ENCODE measurements at regions not wholly inside any gene's neighbourhood (a gene's known extent, or its start where the extent isn't known, plus 50 kb on each side); places are given as distances from the start of the nearest gene placed in this dataset.
"Not testable (repeated sequence)": the region's sequence is repeated elsewhere in the genome, so short reads cannot be mapped to it uniquely, and the experiment has no call there.

GRCh38 chr9:97140566-97140965 is 101.6 kb upstream of the CTSV start:
- no peaks in the 10 kb centered on the region for H3K27me3 ChIP-seq (ENCODE audit: control insufficient read depth in 2 of 2, insufficient read depth in 2 of 2, low read length in 2 of 2)
- H3K4me3 Mint-ChIP-seq, result no peak overlapping the region
- peaks cover 0 to 9% (median 0%) of the 10 kb centered on the region in 5 donors for H3K27me3 Mint-ChIP-seq
- no peaks in the 10 kb centered on the region for H3K4me1 ChIP-seq (ENCODE audit: control insufficient read depth in 2 of 2, insufficient read depth in 2 of 2, low read length in 2 of 2)
- POLR2A ChIA-PET, result no interaction called here
- DNase-seq, result no peak
- no peaks in the 10 kb centered on the region for H3K9me3 ChIP-seq (ENCODE audit: control insufficient read depth in 2 of 3, low read length in 3 of 3)
- peaks cover 0 to 2% (median 0%) of the 10 kb centered on the region in 5 donors for H3K36me3 Mint-ChIP-seq
- ATAC-seq, result no peak
- no peaks in the 10 kb centered on the region for H3K36me3 ChIP-seq (ENCODE audit: control insufficient read depth in 2 of 3, insufficient read depth in 3 of 3, low read length in 3 of 3)
- H3K4me1 Mint-ChIP-seq, result peaks cover 0 to 1% (median 0%) of the 10 kb centered on the region in 7 donors
- H3K27ac ChIP-seq (ENCODE audit: low read depth, low read length), result no peak overlapping the region
- intact Hi-C loops (cut with micrococcal nuclease), result no loop called here
- no peak overlapping the region for H3K4me3 ChIP-seq (ENCODE audit: low read length)
- H3K9me3 Mint-ChIP-seq, result peaks cover 0 to 2% (median 0%) of the 10 kb centered on the region in 11 donors
- CTCF ChIA-PET, result no interaction called here
- no peak overlapping the region for H3K27ac Mint-ChIP-seq

GRCh38 chr9:97136421-97136820 is 97.5 kb upstream of the CTSV start:
- DNase-seq (no peak), ATAC-seq (no peak)
- peaks cover 0 to 7% (median 0%) of the 10 kb centered on the region in 5 donors for H3K27me3 Mint-ChIP-seq
- Histone ChIP-seq H3K4me1 (ENCODE audit: control insufficient read depth in 2 of 2, insufficient read depth in 2 of 2, low read length in 2 of 2) (no peaks in the 10 kb centered on the region), H3K4me3 (ENCODE audit: low read length) (no peak overlapping the region), H3K9me3 (ENCODE audit: control insufficient read depth in 2 of 3, low read length in 3 of 3) (no peaks in the 10 kb centered on the region), H3K27me3 (ENCODE audit: control insufficient read depth in 2 of 2, insufficient read depth in 2 of 2, low read length in 2 of 2) (no peaks in the 10 kb centered on the region), H3K27ac (ENCODE audit: low read depth, low read length) (no peak overlapping the region), H3K36me3 (ENCODE audit: control insufficient read depth in 2 of 3, insufficient read depth in 3 of 3, low read length in 3 of 3) (no peaks in the 10 kb centered on the region)
- H3K27ac Mint-ChIP-seq, result no peak overlapping the region
- intact Hi-C loops (cut with micrococcal nuclease), result no loop called here
- CTCF ChIA-PET, result no interaction called here
- H3K4me3 Mint-ChIP-seq, result no peak overlapping the region
- POLR2A ChIA-PET, result no interaction called here
- peaks cover 0 to 4% (median 0%) of the 10 kb centered on the region in 5 donors for H3K36me3 Mint-ChIP-seq
- H3K9me3 Mint-ChIP-seq, result peaks cover 0 to 3% (median 0%) of the 10 kb centered on the region in 11 donors
- H3K4me1 Mint-ChIP-seq, result peaks cover 0 to 1% (median 0%) of the 10 kb centered on the region in 7 donors

GRCh38 chr9:97133966-97134365 is 95.0 kb upstream of the CTSV start:
- DNase-seq; H3K4me3 ChIP-seq (ENCODE audit: low read length); H3K9me3 Mint-ChIP-seq; H3K9me3 ChIP-seq (ENCODE audit: control insufficient read depth in 2 of 3, low read length in 3 of 3); H3K36me3 ChIP-seq (ENCODE audit: control insufficient read depth in 2 of 3, insufficient read depth in 3 of 3, low read length in 3 of 3); ATAC-seq; H3K4me1 Mint-ChIP-seq; H3K27ac ChIP-seq (ENCODE audit: low read depth, low read length); H3K27ac Mint-ChIP-seq; H3K4me1 ChIP-seq (ENCODE audit: control insufficient read depth in 2 of 2, insufficient read depth in 2 of 2, low read length in 2 of 2); CTCF ChIA-PET; H3K27me3 Mint-ChIP-seq; intact Hi-C loops (cut with micrococcal nuclease); H3K27me3 ChIP-seq (ENCODE audit: control insufficient read depth in 2 of 2, insufficient read depth in 2 of 2, low read length in 2 of 2); H3K36me3 Mint-ChIP-seq; POLR2A ChIA-PET: not testable (repeated sequence)
- peak overlapping the region in 1 of 10 donors; percentile 51 for H3K4me3 Mint-ChIP-seq

DNA sequence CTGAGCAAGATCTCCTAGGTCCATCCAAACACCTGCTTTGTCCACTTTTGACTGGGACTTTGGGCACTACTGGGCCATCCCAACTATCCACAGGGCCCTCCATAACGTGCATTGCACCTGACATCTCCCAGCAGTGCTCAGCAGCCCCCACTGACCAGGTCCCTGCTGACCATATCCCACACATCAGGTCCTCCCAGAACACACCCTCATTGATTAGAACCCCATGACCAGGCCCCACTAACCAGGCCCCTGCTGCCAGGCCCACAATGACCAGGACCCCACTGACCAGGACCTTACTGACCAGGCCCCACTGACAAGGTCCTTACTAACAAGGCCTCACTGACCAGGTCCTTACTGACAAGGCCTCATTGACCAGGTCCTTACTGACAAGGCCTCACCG is 93.9 kb upstream of the CTSV start:
- no peaks in the 10 kb centered on the region for H3K4me1 Mint-ChIP-seq

GRCh38 chr9:97130864-97131263 is 91.9 kb upstream of the CTSV start:
- H3K36me3 ChIP-seq (ENCODE audit: control insufficient read depth in 2 of 3, insufficient read depth in 3 of 3, low read length in 3 of 3); CTCF ChIA-PET; POLR2A ChIA-PET; H3K36me3 Mint-ChIP-seq; H3K27me3 Mint-ChIP-seq; H3K9me3 Mint-ChIP-seq; H3K4me3 ChIP-seq (ENCODE audit: low read length); H3K4me1 ChIP-seq (ENCODE audit: control insufficient read depth in 2 of 2, insufficient read depth in 2 of 2, low read length in 2 of 2); H3K9me3 ChIP-seq (ENCODE audit: control insufficient read depth in 2 of 3, low read length in 3 of 3); DNase-seq; H3K4me3 Mint-ChIP-seq; H3K27me3 ChIP-seq (ENCODE audit: control insufficient read depth in 2 of 2, insufficient read depth in 2 of 2, low read length in 2 of 2); intact Hi-C loops (cut with micrococcal nuclease); H3K4me1 Mint-ChIP-seq; H3K27ac Mint-ChIP-seq; H3K27ac ChIP-seq (ENCODE audit: low read depth, low read length); ATAC-seq: not testable (repeated sequence)

More for the DNA sequence above, 93.9 kb upstream of the CTSV start:
- Mint-ChIP-seq H3K27me3 (peaks cover 0 to 2% (median 0%) of the 10 kb centered on the region in 5 donors), H3K27ac (no peak overlapping the region), H3K4me3 (no peak overlapping the region), H3K9me3 (peaks cover 0 to 3% (median 0%) of the 10 kb centered on the region in 11 donors), H3K36me3 (peaks cover 0 to 4% (median 0%) of the 10 kb centered on the region in 5 donors)
- Histone ChIP-seq H3K27me3 (ENCODE audit: control insufficient read depth in 2 of 2, insufficient read depth in 2 of 2, low read length in 2 of 2) (no peaks in the 10 kb centered on the region), H3K4me3 (ENCODE audit: low read length) (no peak overlapping the region), H3K9me3 (ENCODE audit: control insufficient read depth in 2 of 3, low read length in 3 of 3) (no peaks in the 10 kb centered on the region), H3K4me1 (ENCODE audit: control insufficient read depth in 2 of 2, insufficient read depth in 2 of 2, low read length in 2 of 2) (no peaks in the 10 kb centered on the region), H3K36me3 (ENCODE audit: control insufficient read depth in 2 of 3, insufficient read depth in 3 of 3, low read length in 3 of 3) (no peaks in the 10 kb centered on the region), H3K27ac (ENCODE audit: low read depth, low read length) (no peak overlapping the region)
- DNase-seq (no peak), ATAC-seq (no peak)
- POLR2A ChIA-PET, result no interaction called here
- intact Hi-C loops (cut with micrococcal nuclease), result no loop called here
- CTCF ChIA-PET, result no interaction called here

DNA sequence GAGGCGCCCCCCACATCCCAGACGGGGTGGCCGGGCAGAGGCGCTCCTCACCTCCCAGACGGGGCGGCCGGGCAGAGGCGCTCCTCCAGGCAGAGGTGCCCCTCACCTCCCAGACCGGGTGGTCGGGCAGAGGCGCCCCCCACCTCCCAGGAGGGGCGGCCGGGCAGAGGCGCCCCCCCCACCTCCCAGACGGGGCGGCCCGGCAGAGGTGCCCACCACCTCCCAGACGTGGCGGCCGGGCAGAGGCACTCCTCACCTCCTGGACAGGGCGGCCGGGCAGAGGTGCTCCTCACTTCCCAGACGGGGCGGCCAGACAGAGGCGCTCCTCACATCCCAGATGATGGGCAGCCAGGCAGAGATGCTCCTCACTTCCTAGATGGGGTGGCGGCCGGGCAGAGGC is 91.4 kb upstream of the CTSV start:
- H3K9me3 ChIP-seq (ENCODE audit: control insufficient read depth in 2 of 3, low read length in 3 of 3); ATAC-seq; H3K27me3 Mint-ChIP-seq; POLR2A ChIA-PET; H3K36me3 ChIP-seq (ENCODE audit: control insufficient read depth in 2 of 3, insufficient read depth in 3 of 3, low read length in 3 of 3); H3K27ac Mint-ChIP-seq; intact Hi-C loops (cut with micrococcal nuclease); H3K4me3 ChIP-seq (ENCODE audit: low read length); H3K36me3 Mint-ChIP-seq; H3K9me3 Mint-ChIP-seq; H3K27me3 ChIP-seq (ENCODE audit: control insufficient read depth in 2 of 2, insufficient read depth in 2 of 2, low read length in 2 of 2); DNase-seq; CTCF ChIA-PET; H3K4me1 ChIP-seq (ENCODE audit: control insufficient read depth in 2 of 2, insufficient read depth in 2 of 2, low read length in 2 of 2); H3K4me3 Mint-ChIP-seq; H3K4me1 Mint-ChIP-seq; H3K27ac ChIP-seq (ENCODE audit: low read depth, low read length): not testable (repeated sequence)

DNA sequence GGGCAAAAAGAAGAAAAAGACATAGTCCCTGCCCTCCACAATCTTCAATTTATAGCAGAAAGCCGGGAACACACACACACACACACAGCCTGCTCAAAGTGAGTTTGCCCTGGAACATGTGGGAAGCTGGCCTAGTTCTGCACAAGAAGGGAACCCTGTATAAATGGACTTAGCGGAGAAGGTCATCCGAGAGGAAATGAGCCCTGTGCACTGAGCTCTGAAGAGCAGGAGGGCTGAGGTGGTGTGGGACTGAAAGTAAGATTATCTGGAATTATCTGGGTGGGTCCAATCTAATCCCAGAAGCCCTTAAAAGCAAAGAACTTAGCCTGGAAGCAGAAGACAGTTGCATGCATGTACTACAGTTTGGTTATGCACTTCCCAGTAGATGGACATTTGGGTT is 90.0 kb upstream of the CTSV start:
- no peaks in the 10 kb centered on the region for H3K36me3 ChIP-seq (ENCODE audit: control insufficient read depth in 2 of 3, insufficient read depth in 3 of 3, low read length in 3 of 3)
- Mint-ChIP-seq H3K27me3 (peaks cover 0 to 4% (median 0%) of the 10 kb centered on the region in 5 donors), H3K9me3 (peaks cover 0 to 3% (median 0%) of the 10 kb centered on the region in 11 donors), H3K27ac (no peak overlapping the region), H3K4me3 (no peak overlapping the region), H3K36me3 (peaks cover 0 to 4% (median 0%) of the 10 kb centered on the region in 5 donors), H3K4me1 (no peaks in the 10 kb centered on the region)
- H3K4me3 ChIP-seq (ENCODE audit: low read length), result no peak overlapping the region
- CTCF ChIA-PET, result no interaction called here
- DNase-seq, result no peak
- no peaks in the 10 kb centered on the region for H3K4me1 ChIP-seq (ENCODE audit: control insufficient read depth in 2 of 2, insufficient read depth in 2 of 2, low read length in 2 of 2)
- H3K27ac ChIP-seq (ENCODE audit: low read depth, low read length), result no peak overlapping the region
- H3K9me3 ChIP-seq (ENCODE audit: control insufficient read depth in 2 of 3, low read length in 3 of 3), result no peaks in the 10 kb centered on the region
- intact Hi-C loops (cut with micrococcal nuclease), result no loop called here
- ATAC-seq, result no peak
- no peaks in the 10 kb centered on the region for H3K27me3 ChIP-seq (ENCODE audit: control insufficient read depth in 2 of 2, insufficient read depth in 2 of 2, low read length in 2 of 2)
- POLR2A ChIA-PET, result no interaction called here
